GM21360 (cell line): ENCODE measurements at regions not wholly inside any gene's neighbourhood (a gene's known extent, or its start where the extent isn't known, plus 50 kb on each side); places are given as distances from the start of the nearest gene placed in this dataset.
"Not testable (repeated sequence)": the region's sequence is repeated elsewhere in the genome, so short reads cannot be mapped to it uniquely, and the experiment has no call there.

Source experiments
- ATAC-seq: cut with Tn5 transposase; IDR thresholded peaks from one replicate; pipeline ENCODE4 v1.9.1; 2021; ENCODE audit warnings: mild to moderate bottlenecking, moderate library complexity; ENCODE audit not compliant: unreplicated experiment

DNA sequence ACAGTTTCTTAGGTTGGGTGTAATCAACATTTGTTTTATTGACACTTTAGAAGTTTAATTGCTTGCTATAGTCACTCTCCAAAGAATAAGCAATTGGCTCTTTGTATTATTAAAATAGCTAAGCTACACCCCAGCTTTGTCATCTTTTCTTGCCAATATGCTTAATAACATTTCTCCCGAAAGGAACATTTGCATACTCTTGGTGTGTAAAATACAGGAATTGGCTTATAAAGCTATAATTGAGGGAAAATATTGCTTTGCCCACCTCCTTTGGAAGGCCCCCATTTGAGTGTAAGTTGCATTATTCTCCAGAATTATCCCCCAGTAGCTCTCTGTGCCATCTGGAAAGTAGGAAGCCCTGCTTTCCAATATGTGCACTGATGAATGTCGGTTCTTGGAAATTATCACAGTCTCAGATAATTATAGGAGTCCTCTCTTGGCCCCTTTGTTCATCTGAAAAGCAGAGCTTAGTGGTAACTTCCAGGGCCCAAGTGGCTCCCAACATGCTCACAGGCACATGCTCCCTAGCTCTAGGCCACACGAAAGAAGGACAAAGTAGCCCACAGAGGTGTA, 92.4 kb upstream of the B3GAT2 start:
- no peak for ATAC-seq

DNA sequence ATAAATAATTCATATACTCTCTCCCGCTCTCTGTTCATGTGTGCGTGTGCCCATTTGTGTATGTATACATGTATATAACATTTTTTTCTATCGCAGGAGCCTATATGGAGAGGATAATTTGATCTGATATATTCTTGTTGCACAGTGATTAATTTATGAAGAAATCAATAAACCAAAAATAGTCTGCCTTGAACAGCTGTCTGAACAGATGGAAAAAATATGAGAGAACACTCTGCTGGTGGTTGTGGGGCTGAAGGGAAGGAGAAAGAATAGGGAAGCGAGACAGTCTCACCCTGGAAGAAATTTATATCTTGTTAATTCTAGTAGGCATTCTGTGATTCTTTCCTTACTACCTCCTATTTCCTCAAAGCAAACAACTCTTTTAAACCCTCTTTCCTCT, 96.6 kb upstream of the B3GAT2 start:
- no peak for ATAC-seq

DNA sequence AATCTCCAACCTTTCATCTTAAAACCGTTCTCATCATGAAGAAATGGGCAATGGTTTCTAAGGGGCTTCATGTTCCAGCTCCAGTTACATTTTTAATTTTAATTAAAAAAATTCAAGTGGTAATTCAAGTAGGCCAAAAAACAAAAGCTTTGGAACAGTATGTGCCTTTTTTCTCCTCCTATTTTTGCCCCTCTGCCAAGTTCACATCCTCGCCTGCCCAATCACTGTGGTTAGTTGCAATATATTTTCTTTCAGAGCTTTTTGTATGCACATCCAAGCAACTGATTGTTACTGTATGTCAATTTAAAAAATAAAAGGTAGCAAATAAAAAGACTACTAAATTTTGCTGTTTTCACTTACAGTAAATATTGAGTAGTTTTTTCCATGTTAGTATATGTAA, 99.8 kb upstream of the B3GAT2 start:
- no peak for ATAC-seq

DNA sequence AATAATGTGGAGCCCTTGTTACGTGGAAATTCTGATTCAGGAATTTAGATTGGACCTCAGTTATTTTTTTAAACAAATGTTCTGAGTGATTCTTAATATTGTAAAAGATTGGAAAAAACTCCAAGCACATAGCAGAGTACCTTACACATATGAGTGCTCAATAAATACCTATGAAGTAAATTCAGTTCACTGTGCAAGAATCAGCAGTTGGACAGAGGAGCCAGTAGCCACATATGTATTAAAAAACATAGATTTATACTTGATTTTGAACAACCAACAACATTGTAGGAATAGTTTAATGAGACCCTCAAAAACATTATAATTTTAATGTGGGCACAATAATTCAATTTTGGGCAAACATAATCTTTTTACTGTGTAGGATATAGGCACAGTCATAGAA, 109.3 kb upstream of the B3GAT2 start:
- no peak for ATAC-seq

DNA sequence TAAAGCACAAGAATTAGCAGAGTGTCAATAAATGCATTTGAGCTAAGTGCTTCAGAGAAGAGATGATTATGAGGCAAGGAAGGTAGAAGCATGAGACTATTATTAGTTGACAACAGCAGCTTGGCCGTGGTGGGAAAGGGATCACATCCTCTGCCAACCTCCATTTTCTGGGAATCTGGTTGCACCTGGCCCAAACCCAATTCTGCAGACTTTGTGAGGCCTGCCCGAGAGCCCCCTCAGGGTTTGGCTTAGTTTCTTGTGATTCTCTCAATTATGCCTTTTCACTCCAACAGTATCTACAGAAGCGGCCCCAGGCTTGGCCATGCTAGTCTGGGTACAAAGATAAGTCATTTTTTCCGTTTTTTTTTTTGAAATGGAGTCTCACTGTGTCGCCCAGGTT, 111.0 kb upstream of the B3GAT2 start:
- no peak for ATAC-seq

DNA sequence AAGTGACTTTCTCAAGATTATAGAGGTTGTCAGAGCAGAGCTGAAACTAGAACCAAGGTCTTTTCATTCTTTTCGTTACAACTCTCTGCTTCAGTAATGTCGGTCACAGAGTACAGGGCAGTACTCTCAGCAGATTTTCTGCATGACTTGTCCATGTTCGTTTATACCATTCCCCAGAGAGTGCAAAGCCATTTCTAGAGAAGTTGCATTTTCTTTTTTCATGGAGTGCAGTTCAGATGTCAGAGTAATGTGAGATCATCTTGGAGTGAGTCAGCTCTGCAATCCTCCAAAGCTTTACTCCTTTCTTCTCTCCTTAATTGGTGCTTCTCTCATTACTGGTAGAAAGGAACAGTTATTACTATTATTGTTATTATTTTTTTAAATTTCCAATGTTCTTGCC, 115.6 kb upstream of the B3GAT2 start:
- no peak for ATAC-seq

DNA sequence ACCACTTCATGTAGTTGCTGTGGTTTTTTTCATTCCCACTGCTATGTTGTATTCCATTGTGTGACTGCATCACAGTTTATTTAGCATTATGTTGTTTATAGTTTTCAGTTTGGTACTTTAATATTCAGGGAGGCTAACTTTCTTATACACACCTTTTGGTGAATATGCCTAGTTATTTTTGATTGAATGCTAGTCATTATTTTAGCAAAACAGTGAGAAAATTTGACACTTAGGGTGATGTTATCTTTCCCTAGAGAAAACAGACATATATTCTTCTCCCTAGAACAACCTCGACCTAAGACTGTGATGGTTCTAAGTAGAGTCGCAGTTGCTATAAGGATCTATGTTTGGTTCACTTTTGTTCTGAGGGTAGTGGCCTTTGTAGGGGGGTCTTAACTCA, 120.8 kb upstream of the B3GAT2 start:
- no peak for ATAC-seq

DNA sequence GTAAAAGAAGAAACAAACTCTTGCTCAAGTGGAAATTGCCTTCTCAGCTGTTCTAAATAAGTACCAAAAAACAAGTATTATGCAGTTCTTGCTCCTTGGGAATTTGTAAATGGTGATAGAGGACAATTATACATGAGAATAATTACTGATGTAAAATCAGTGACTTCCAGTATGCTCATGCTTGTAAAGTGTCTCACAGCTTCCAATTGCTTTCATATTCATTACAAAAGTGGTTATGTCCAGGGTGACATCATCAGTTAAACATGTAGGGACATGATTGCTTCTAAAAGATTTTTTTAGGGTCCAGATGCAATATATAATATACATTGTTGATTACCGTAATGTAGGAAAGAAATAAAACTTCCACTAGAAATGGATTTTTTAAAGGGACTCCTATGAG, 122.8 kb upstream of the B3GAT2 start:
- ATAC-seq: no peak

DNA sequence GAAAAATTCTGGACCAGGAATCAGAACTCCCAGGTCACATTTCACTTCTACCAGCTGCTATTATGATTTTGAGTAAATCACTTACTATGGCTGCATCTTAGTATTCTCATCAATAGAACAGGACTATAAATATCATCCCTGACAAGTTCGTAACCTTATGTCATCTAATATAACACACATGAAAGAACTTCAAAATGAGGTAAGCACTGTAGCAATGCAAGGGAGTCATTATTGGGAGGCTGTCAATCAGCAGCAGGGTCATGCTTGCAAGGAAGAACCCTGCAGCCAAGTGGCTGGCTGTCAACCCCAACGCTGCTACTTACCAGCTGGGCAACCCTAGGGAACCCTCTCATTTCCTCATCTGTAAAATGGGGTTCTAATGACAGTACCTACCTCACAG, 123.3 kb upstream of the B3GAT2 start:
- no peak for ATAC-seq

DNA sequence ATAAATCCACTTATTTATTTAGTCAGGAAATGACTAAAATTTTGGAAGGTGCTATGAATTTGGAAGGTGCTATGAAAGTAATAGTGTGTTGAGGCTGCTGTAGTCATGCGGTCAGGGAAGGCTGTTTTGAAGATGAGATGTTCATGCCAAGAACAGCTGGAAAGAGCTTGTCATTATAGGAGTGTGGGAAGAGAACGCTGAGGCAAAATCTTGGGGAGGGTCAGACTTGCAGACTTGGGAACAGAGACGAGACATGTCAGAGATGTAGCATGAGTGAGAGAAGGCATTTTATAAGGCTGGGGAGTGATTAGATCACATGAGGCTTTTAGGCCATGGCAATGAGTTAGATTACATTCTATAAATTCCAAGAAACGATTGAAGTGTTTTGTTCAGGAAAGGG, 124.0 kb upstream of the B3GAT2 start:
- no peak for ATAC-seq

DNA sequence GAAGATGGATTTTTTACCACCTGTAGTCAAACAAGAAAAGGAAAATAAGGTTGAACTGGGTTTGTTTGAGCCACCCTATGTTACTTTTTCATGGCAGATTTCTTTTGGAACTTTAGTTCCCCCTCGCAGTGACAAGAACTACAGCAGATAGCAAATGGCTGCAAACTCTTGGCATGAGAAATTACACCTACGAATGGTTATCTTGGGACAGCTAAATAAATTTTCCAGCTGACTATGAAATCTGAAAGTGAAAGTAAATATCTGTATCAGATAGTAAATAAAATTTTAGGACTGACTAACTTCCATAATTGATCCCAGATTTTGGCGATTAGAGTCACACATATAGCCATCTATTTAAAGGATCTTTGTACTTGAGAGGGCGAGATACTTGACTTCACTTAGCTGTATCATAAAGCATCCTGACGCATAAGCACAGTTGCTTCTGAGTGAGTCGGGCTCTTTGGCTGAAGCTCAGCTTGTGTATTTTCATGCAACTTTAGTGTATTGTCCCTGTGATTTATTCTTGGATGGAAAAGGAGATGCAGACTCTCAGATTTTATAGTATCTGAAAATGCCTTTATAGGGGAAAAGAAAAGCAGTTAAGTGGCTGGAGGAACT, 125.3 kb upstream of the B3GAT2 start:
- ATAC-seq: no peak

DNA sequence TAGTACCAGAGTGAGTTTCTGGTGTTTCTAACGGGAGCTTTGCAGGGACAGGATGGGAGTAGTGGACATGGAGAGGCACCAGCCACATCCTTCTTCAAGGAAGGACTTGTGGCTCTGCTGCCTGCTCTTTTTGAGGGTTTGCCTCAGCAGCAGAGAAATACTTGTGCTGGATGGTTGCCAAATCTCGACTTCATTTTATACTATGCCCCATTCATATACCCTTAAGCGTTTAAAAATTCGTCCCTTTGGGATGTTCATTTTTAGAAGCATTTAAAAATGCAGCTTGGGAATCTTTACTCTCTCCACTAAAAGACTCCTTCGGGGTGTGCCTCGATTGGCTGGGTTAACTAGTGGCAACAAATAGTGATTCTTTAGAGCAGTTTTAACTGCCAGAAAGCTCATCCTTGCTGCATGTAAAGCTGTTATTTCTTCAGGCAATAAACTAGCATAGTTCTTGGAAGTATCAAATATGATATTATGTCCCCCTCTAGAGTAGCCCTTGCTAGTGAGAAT, 126.5 kb upstream of the B3GAT2 start:
- ATAC-seq: no peak

DNA sequence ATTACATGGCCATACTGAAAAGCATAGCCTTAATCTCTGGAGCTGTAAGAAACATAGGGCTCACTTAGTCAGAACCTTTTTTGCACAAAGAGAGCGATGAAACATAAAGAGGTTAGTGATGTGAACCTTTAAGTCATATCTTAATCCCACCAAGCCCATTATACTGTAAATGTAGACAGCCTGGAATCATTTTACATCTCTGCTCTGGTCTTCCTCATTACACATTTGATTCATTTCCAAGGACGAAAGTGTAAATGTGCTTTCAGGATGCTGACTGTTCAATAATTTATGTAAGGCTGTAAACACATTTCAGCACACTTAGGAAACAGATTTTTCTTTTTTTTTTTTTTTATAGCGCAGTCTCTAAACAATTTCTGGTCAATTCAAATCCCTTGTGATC, 131.3 kb upstream of the B3GAT2 start:
- no peak for ATAC-seq

DNA sequence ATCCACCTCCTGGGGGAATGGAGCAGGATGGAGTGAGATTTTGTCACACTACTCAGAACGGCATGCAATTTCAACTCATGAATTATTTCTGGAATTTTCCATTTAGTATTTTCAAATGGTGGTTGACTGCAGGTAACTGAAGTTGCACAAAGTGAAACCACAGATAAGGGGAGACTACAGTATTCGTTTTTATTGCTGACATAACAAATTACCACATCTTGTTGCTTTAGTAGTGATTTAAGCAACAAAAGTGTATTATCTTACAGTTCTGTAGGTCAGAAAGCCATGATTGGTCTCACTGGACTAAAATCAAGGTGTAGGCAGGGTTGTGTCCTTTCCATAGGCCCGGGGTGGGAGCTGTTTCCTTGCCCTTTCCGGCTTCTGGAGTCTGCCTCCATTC, 133.4 kb upstream of the B3GAT2 start:
- no peak for ATAC-seq

DNA sequence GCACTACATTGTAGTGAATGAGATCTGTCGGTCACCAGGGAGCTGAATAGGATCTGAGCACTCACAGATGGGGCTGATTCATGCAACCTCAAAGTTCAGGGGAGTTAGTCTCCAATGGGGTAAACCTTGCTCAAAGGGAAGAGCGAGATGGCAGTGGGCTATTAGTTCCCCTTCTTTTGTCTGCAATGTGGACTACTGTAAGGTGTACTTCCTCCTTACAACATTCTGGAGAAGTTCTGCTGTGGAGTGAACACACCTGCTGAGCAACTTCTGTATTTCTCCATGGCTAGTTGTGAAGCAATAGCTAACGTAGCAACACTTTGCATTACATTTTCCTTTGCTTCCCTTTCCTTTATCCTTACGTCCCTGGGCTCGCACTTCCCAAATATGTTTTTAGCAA, 134.3 kb upstream of the B3GAT2 start:
- no peak for ATAC-seq

DNA sequence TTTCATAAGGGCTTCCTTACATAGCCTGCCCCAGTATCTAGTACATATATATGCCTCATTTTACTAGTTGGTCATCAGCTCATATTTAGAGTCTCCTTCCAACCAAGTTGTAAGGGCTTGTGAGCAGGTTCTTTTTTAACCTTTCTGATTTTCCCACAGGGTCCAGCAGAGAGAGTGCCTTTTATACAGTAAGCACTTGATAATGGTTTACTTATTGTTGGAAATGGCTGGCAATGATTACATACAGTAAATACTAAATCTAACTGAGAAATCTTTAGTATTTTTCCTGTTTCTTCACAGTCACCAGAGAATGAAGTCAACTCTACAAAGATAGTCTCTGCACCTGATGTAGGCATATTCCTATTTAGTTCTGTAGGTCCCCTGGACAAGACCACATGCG, 135.1 kb upstream of the B3GAT2 start:
- ATAC-seq: no peak

DNA sequence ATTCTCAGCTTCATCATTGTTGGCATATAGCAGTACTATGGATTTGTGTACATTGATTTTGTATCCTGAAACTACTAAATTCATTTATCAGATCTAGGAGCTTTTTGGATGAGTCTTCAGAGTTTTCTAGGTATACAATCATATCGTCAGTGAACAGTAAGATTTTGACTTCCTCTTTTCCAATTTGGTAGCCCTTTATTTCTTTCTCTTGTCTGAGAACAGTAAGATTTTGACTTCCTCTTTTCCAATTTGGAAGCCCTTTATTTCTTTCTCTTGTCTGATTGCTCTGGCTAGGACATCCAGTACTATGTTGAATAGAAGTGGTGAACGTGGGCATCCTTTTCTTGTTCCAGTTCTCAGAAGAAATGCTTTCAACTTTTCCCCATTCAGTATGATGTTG, 140.4 kb upstream of the B3GAT2 start:
- ATAC-seq: not testable (repeated sequence)

DNA sequence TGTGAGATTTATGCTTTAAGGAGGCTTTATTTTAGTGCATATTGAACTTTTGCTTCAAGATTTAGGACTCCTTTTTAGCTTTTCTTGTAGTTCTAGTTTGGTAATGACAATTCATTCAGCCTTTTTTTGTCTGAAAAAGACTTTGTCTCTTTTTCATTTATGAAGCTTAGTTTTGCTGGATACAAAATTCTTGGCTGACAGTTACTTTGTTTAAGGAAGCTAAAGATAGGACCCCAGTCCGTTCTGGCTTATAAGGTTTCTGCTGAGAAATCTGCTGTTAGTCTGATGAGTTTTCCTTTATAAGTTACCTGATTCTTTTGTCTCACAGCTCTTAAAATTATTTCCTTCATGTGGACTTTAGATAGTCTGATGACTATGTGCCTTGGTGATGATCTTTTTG, 142.8 kb upstream of the B3GAT2 start:
- ATAC-seq: no peak

DNA sequence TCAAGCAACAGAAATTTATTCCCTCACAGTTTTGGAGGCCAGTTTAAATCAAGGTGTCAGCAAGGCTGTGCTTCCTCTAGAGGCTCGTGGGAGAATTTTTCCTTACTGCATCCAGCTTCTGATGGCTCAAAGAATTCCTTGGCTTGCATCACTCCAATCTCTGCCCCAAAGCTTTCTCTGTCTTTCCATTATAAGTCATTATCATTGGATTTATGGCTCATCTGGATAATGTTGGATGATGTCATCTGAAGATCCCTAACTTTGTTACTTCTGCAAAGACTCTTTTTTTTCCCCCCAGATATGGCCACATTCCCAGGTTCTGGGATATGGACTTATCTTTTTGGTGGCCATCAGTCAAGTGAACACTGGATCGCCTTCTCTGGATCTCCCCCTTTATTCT, 146.3 kb upstream of the B3GAT2 start:
- ATAC-seq: no peak

DNA sequence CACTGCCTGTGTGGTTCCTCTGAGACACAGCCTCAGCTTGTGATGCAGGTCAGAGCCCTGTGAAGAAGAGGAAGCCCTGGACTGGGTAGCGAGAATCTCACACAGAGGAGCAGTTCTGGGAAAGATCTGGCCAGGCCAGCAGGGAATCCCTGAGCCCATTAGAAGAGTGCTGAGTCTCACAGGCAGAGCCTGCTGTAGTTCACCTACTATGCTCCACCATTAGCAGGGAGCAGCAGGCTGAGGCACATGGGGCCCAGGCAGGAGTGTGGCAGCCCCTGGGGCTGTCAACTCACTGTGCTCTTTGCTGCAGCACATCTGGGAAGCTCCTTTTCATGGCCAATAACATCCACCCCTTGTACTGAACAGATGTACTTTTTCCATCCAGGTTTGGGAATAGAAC, 146.8 kb upstream of the B3GAT2 start:
- no peak for ATAC-seq

DNA sequence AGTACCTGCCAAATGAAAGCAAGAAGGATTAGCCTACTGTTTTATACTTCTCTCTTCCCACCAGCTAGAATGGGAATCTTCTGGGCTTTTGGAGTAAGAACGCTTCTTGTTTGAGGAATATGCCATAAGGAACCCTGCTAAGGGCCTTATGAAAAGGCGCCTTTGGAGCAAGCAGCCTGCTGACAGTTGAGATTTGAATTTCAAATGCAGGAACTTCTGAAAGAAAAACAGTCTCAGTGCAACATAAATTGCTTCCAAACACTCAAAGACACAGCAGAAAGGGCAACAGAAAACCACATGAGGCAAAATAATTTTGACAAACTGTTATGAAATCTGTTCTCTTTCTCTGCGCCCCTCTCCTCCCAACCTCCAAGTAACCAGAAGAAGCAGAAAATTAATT, 149.4 kb upstream of the B3GAT2 start:
- no peak for ATAC-seq

DNA sequence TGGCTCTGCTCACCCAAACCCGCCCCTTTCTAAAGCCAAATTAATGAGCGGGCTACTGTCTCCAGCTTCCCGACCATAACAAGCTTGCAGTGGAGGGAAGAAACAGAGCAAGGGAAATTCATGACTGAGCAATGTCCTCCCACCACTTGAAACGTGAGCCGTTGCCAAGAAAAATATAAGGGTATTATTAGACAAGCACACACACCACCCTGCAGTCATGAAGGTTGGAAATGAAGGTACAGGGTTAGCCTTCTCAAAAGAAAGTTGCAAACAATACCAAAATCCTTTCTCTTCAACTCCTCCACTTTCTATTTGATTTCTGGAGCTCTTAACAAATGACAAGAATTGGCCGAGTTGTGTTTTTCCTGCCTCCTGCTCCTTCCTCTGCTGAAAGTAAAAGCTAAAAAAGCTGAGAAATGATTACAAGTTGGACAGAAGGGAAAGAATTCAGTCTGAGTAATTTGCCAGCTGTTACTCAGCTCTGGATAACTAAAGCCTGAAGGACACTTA, 151.1 kb upstream of the B3GAT2 start:
- no peak for ATAC-seq

DNA sequence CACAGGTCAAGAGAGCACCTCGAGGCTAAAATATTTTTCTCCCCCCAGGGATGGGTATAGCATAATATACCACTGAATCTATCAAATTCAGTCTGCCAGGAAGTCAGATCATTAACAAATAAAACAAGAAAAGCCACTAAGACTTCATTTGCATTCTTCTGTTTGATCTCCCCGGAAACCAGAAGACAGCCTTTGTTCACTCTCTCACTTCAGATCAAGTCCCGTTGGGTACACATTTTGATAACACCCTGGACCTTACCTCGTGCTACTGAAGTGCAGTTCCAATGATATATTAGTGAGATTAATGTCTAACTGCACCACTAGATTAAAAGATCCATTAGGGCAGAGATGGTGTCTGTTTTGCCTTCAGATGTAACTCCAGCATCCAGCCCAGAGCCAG, 157.7 kb upstream of the B3GAT2 start:
- no peak for ATAC-seq
